GOT3 (cell line): ENCODE measurements at regions not wholly inside any gene's neighbourhood (a gene's known extent, or its start where the extent isn't known, plus 50 kb on each side); places are given as distances from the start of the nearest gene placed in this dataset.

Source experiments
- DNase-seq: peaks from one replicate; lab custom pipeline; 2025; ENCODE audit warnings: mixed read lengths; lab: John Stamatoyannopoulos, UW

DNA sequence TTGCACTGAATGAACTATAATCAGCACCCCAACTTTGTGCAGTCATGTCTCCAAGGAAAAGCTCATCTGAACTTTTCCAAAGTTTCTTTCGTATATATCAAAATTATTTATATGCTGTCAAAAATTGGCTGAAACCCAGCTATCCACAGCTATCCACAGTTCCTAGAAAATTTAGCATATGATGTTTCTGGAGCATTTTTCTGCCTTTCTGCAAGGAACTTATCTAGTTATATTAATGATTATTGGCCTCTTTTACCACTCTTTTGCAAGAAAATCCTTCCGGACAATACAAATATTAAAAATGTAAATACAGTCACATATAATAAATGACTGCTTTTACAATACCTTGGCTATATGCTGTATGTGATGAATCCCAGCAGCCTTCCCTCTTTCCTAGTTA lies 270.2 kb downstream of the TMEM167A start:
- no peak for DNase-seq

DNA sequence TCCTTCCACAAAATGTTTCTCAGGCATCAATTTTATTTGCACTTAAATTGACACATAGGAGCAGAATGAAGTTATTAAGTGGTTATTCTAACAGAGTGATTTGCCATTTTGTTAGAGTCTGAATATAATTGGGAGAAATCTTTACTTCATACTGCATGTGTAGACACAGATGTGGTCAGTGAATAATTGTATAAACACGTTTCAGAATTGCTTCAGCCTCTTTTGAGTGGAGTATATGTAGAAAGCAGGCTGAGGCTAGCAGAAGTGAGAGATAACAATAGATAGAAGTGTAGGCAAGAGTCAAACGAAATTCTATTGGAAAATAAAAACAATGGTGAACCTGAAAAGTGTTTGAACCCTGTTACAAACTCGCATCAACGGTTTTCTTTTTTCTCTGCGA lies 270.7 kb downstream of the TMEM167A start:
- DNase-seq: no peak

DNA sequence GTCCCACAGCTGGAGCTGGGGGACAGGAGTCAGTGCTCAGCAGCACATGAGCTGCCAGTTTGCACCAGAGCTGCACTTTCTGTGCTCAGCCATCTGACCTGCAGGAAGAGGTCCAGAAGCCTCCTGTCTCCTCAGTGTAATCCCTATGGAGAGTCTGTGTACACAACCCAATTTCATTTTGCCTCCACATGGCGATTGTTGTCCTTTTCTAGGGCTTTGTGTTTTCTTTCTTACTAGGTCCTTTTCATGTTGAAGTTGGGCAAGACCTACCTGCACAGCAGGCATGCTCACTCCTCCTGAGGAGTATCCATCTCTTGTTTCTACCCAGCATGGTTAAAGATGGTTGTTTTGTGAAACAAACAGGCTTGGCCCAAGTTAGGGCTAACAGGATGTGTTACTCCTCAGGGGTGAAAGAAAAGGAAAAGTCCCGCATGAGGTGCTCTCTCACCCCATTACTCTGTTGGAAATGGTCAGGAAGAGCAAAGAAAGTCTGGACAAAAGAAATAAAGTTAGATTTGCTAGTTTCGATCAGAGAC lies 273.0 kb downstream of the TMEM167A start:
- DNase-seq: no peak

DNA sequence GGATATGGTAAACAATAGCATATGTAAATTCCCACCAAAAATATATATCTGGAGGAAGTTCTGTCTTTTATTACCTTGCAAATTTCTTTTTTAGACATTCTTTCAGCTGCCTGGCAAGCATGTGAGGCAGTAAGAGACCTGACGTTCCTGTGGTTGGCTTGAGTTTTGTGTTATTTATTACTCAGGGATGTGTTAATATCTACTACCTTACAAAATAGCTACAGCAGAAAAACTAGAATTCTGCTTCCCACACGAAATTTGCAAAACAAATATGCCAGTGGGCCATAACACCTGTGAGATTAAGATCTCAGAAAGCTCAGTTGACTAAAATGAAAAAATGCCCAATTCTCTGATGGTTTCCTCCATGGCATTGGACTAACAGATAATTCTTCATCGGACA lies 274.2 kb downstream of the TMEM167A start:
- DNase-seq: no peak

DNA sequence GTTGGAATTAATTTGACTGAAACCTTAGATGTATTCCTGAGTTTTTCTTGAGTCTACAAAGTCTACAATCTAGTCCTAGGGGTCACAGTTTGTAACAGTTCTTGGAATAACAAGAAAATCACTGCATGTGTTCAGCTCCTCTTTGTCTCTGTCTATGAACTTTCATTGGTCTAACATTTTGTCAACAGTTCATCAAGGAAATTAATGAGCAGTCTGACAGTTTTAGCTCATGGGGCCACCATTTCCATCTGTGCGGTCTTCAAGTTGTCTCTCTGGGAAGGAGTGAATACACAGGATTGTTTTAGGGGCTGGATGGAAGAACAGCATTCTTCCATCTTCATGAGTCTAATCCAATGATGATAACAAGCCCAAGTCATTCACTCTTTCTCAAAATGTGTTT lies 276.4 kb downstream of the TMEM167A start:
- no peak for DNase-seq

DNA sequence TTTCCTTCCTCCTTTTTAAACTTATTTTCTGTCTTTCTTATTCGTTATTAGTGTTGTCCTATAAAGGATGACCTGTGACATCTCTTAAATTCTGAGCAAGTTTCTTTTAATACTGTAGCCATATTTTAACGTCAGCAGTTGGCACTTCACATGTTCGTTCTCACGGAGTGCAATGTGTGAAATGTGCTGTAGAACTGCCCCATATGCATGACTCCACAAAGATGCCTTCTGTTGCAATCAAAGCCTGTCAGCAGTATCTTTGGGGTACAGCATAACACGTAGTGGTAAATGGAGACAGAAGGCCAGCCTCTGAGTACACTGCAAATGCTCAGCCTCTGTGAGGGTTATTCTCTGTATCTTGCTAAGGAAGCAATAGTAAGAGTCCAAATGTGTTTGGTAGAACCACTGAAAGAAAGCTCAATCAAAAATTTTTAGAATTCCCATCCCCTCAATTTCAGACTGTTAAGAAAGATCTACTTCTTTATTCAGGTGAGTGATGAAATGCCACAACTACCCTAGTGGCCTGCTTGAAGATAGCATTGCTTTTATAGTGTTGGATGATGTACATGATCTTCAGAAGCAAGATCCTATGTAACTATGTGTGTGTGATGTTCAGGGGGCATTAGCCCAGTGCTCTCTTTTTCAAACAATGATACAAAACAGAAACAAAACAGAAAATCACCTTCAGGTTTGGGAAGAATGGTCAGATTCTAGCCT lies 277.7 kb downstream of the TMEM167A start:
- DNase-seq: no peak

DNA sequence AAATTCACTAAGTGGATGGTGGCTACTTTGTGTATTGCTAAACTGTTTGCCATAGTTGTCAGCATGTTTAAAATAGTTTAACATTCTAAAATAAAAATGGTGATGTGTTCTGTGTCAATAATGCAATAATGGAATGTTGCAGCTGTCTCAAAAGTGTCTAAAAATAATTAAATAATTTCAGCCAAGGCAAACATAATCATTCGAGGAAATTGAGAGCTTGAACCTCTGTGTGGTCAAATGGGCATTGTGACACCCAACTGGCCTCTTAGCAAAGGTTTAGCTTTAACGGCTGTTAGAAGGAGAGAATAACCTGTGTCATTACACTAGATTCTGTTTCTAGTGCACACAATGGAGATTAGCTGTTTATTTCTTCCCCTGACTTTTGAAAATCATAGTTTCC lies 278.5 kb downstream of the TMEM167A start:
- no peak for DNase-seq

DNA sequence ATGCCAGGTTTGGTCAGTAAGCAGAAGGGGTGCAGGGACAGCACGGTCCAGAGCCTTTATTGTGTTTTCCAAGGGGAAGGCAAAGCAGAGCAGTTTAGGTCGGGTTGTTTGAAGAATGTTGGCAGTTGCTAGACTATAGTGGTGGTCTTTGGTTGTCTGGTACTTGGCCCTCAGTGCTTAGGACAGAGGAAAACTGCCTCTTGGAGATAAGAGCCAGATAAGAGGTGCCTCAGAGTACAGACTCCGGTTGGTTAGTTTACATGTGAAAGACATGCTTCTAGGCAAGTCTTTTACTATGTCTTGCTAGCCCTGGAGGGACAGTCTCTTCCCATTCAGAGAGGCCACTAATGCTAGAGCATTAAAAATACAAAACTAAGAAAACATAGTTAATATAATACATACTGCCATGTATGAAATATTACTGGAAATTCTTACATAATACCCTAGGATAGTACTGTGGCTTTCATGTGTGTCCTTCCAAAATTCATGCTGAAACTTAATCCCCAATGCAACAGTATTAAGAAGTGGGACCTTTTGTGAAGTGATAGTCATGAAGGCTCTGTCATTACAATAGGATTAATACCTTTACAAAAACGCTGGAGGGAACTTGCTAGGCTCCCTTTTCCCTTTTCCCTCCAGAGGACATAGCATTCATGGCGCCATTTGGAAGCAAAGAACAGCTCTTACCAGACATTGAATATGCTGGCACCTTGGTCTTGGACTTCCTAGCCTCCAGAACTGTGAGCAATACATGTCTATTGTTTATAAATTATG lies 280.4 kb downstream of the TMEM167A start:
- DNase-seq: no peak

DNA sequence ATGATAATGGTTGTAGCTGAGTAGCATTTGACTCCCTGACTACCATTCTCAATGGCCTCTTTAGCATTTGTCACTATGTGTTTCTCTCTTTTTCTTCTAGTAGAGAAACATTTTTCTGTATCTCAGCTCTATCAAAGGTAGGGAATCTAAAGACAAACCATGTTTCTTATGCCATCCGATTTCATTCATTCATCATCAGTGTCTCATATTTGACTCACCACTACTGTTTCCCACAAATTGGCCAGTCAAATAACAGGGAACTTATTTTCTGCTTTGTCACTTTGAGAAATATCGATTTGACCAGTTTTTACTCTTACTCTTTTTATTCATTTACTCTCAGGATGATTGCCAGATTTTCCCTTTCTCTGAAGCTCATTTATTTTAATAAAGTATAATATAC lies 282.3 kb downstream of the TMEM167A start:
- DNase-seq: no peak

DNA sequence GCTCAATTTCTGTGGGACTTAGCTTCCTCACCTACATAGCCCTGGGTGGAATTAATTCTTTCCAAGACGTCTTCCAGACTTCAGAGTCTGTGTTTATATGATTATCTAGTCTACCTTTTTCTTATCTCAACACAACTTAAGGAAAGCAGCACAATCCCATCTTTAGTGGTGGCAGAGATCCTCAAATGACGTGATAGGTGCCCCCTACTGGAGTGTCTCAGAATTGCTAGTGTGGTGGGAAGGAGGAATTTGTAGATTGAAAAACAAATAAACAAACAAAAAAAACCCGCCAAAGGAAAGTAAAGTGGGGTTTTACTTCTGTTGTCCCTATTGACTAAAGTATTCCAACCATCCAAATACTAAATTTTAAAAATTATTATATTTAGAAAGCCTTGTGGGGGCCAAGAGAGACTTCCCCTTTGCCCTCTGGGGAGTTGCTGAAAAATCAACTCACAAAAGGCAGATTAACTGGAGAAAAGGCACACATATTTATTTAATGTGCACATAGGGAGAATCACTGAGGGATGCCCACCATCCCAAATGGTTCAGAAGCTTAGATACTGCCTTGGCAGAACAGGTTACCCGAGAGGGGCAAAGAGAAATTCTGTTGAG lies 283.3 kb downstream of the TMEM167A start:
- DNase-seq: no peak

DNA sequence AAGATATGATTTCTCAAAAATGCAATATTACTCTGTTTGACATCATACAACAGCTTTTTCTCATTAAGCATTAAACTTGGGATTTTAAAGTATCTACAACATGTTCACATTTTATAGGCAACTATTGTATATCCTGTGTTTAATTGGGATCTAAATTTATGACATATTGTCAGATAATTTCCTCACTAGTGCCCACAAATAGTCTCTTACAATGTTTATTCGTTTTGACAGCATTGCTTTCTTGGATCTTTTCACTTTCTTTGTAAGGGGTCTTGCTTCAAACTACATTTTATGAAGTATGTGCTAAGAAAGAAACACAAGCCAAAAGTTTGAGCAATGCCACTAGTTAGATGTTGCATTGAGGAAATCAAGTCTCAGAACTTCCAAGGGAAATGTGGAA lies 285.1 kb downstream of the TMEM167A start:
- no peak for DNase-seq

DNA sequence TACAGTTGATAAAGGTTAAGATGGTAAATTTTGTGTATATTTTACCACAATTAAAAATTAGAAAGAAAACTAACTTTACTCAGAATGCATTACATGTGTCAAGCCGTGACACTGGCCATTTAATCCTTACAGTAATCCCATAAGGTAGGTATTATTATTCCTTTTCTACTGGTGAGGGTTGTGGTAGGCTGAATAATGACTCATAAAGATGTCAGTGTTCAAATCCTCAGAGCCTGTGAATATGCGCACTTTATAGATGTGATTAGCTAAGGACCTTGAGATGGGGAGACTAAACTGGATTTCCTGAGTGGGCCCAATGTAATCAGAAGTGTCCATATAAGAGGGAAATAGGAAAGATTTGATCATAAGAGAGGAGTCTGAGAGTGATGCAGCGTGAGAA lies 288.1 kb downstream of the TMEM167A start:
- DNase-seq: no peak

DNA sequence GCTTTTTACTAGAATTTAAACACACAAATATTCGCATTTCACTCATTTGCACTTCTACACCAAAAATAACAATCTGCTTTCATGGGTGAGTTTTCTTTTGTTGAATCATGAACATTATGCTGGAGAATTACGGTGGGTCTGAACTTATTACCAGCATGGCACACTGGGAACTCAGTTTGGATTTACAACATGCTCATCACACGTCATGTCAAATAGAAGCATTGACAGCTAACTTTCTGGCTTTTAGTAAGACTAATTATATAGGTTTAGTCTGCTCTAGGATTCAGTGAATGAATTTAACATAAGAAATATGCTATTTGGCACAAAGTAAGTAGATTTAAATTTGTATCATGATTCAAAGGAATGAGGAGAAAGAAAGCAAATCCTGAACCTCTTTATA lies 290.4 kb downstream of the TMEM167A start:
- no peak for DNase-seq

DNA sequence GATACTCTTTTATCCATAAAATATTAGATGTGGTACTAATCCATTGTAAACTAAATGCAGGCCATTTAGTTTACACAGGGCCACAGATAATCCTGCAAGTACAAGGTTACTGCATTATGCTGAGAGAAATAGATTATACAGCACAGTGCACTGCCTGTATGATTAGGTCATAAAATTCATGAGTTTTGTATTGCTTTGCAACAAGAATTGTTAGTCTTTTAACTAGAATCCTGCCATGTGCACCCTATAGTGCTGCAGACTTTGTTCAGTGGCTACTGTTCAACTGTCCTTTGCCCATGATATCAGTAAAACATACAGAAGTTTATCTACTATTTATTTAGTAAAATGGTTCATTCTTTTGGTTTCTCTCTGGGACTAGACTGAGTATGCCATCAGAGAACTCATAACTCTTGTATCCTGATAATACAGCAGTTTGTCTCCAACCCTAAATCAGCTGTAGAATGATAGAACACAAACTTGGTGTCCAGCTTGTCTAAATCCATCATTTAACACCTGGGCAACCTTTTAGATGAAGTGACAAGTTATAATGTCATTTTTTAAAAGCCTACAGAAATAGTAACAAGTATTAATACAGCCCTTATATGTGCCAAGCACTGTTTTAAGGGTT lies 291.2 kb downstream of the TMEM167A start:
- DNase-seq: no peak

DNA sequence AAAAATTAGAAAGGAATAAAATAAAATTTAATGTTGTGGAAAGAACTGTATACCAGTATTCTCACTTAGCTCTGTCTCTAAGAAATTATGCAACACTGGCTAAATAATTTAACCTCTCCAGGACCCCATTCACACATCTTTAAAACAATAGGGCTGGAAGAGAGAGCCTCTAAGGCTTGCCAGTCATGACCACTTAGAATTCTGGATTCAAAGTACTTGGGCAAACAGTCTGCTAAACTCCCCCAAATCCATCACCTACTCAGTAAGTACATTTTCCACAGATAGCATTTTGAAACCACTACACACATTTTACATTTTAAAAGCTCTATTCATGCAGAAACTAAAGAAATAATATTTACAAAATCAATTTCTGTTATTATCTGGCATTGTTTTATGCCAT lies 291.7 kb downstream of the TMEM167A start:
- no peak for DNase-seq

DNA sequence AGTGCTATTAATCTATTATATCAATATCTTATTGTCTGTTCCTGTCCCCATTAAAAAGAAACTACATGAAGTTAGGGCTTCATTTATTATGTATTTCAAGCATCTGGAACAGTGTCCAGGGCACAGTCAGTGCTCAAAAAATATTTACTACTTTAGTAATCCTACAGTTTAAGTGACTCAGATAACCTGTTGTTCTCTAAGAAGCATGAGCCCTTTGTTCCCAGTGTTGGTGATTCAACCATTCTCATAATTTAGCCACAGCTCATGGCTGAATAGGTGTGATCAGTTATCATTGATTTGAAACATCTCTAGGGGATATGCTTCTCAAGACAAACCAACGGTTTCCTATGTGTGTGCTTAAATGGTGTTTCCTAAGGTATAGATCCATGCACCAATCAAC lies 292.7 kb downstream of the TMEM167A start:
- DNase-seq: no peak

DNA sequence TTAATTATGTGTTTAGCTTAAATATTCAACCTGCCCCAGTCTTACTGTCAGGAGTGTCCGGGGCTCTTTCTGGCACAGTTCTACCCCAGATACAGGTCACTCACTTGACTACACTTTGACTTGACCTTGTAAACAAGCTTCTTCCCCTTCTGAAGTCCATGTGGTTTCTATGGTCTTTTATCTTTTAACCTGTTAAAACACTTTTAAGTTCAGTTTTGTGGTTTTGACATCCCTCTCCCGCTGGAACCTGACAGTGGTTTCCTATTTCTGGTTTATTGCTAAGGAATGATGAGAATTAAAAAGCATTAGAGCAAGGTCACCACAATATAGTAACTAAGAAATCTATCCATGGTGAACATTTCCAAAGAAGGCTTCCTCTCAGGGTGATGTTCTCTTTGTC lies 300.1 kb downstream of the TMEM167A start:
- no peak for DNase-seq

DNA sequence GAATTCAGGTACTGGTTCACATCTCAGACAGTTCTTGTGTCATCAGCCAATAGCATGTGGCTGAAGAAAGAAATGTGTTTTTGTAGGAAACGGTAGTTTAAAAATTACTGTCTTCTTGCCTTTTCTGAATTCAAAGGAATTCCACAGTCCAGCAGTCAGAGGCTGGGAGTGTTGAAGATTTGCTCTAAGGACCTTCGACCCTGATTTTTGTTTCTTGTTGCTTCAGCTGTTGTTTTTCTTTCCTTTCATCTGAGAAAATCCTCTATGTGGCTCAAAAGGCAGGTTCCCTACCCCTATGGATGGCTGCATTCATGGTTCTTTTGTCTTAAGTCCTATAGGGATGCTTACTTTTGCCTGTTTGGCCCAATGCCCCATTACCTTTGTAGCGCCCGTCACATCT lies 304.9 kb downstream of the TMEM167A start:
- DNase-seq: no peak

DNA sequence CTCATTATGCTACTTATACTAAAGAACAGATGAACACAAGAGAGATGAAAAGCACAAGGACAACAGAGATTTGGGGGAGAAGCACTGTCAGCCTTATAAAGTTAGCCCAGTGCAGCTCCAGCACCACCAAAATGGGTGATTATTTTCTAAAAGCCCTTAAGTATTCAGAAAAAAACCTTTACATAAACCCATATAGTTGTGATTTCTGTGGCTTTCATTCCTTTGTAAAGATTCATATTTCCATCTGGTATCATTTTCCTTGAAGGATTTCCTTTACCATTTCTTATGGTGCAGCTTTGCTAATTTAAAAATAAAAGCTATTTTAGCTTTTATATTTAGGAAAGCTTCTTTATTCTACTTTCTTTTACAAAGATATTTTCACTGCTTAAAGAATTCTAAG lies 311.0 kb downstream of the TMEM167A start:
- no peak for DNase-seq

DNA sequence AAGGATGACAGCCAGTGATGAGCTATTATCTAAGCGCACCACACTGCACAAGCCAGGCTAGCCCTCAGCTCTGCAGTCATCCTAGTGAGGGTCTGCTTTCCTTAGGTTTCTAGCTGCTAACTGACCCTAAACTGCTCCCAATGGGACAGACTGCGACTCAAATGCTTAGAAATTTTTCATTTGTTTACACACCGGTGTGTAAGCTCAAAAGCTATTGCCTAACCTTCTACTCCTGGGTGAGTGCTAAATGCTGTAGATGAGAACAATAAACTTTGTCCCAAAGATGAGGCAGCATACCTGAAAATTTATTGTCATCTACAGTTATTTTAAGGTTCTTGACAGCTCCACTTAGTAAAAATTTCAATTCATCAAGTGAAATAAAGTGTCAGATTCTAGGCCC lies 311.4 kb downstream of the TMEM167A start:
- no peak for DNase-seq

DNA sequence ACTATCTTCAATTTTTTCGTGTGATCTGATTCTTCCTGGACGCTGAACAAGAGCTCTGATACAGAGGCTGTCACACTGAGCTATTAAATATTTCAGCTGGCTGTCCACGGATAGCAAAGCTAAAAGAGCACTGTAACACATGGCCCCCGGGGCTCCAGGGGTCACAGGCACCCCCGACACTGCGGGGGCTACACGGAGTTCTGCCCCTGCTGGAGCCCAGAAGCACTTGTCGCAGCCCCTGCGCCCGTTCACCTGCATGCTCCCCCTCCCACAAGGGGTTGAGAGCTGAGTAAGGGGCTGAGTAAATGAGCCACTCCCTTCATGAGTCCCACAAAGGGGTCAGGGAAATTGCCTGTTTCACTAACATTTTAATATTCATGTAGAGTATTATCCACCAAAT lies 316.3 kb downstream of the TMEM167A start:
- DNase-seq: no peak

DNA sequence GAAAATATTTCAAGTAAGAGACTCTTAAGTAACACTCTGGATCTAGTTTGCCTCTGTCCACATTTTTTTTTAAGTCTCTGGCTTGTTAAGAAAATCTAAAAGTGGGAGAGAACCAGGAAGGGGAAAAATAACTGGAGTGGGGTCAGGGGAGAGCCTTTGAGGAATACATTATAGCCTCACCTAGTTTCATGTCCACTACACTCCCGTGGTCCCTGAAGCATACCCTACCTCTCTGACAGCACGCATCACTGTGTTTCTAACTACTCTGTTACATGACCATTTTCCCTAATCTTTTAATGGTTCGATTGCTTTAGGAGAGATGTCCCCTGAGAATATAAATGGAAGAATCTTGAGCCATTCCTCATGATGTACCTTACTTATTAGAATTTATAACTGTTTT lies 318.3 kb downstream of the TMEM167A start:
- no peak for DNase-seq

DNA sequence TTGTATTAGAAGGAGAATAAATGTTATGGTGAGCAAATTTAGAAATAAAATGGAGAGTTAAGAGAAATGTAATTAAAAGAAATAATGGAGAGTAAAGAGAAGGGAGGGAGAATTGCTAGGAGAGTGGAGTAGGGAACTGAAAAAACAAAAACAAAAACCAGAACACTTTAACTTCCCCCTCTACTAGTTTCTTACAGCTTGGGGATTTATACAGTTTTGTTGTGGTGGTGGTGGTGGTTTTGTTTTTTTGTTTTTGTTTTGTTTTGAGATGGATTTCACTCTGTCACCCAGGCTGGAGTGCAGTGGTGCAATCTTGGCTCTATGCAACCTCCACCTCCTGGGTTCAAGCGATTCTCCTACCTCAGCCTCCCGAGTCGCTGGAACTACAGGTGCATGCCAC lies 322.4 kb downstream of the TMEM167A start:
- no peak for DNase-seq
